Peyer's patch (tissue), 4 donors: ENCODE measurements at regions not wholly inside any gene's neighbourhood (a gene's known extent, or its start where the extent isn't known, plus 50 kb on each side); places are given as distances from the start of the nearest gene placed in this dataset.

ENCODE experiments used
- POLR2A ChIP-seq, 2 donors: fragments of 450-650 bp; IDR thresholded peaks; one replicate each; pipeline ENCODE4 v1.5.1; 2017; ENCODE audit warnings: antibody characterized with exemption in 2 of 2, mild to moderate bottlenecking in 2 of 2, moderate library complexity in 2 of 2
- TF ChIP-seq, protein P1 (sequence below), 6 experiments: fragments of 450-650 bp in 4 of 6; fragments of 200-600 bp in 2 of 6; sonication (generic) in 1 of 6; IDR thresholded peaks; one replicate each; pipeline ENCODE4 v1.5.1; 2017 to 2019; ENCODE audit warnings: antibody characterized with exemption in 6 of 6, mild to moderate bottlenecking in 3 of 6, moderate library complexity in 1 of 6

DNA sequence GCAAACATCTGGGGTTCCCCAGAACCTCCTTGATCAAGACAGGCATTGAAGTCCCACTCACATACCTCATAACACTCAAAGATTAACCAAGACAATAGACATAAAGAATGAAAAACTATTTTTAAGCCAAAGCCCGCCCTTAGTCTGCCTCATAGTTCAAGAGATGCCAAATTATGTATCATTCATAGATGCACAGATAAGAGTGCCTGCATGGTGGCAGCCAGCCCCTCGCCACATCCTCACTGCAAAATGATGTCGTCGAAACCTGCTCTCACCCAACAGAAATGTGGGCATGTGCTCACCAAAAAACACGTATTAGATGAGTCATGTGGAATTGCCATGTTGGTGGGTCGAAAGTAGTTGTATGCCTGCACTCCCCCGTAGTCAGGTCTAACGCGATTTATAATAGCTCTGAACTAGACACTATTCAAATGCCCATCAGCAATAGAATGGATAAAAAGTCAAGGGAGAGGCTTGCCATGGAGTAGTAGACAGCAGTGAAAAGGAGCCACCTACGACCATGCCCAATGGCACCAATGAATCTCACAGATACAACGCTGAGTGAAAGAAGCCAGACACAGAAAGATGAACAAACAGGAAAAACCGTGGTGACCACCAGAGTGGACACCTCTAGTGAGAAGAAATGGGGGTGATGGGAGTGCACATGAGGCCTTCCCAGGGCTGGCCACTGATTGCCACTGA, 64.8 kb downstream of the C16orf95 start:
- TF ChIP-seq, protein P1, sequence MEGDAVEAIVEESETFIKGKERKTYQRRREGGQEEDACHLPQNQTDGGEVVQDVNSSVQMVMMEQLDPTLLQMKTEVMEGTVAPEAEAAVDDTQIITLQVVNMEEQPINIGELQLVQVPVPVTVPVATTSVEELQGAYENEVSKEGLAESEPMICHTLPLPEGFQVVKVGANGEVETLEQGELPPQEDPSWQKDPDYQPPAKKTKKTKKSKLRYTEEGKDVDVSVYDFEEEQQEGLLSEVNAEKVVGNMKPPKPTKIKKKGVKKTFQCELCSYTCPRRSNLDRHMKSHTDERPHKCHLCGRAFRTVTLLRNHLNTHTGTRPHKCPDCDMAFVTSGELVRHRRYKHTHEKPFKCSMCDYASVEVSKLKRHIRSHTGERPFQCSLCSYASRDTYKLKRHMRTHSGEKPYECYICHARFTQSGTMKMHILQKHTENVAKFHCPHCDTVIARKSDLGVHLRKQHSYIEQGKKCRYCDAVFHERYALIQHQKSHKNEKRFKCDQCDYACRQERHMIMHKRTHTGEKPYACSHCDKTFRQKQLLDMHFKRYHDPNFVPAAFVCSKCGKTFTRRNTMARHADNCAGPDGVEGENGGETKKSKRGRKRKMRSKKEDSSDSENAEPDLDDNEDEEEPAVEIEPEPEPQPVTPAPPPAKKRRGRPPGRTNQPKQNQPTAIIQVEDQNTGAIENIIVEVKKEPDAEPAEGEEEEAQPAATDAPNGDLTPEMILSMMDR (IDR thresholded peaks at IDR 0.05): no peak
- TF ChIP-seq POLR2A (IDR thresholded peaks at IDR 0.05): no peak
